ENCODE measurements at regions not wholly inside any gene's neighbourhood (a gene's known extent, or its start where the extent isn't known, plus 50 kb on each side); places are given as distances from the start of the nearest gene placed in this dataset.

DNA sequence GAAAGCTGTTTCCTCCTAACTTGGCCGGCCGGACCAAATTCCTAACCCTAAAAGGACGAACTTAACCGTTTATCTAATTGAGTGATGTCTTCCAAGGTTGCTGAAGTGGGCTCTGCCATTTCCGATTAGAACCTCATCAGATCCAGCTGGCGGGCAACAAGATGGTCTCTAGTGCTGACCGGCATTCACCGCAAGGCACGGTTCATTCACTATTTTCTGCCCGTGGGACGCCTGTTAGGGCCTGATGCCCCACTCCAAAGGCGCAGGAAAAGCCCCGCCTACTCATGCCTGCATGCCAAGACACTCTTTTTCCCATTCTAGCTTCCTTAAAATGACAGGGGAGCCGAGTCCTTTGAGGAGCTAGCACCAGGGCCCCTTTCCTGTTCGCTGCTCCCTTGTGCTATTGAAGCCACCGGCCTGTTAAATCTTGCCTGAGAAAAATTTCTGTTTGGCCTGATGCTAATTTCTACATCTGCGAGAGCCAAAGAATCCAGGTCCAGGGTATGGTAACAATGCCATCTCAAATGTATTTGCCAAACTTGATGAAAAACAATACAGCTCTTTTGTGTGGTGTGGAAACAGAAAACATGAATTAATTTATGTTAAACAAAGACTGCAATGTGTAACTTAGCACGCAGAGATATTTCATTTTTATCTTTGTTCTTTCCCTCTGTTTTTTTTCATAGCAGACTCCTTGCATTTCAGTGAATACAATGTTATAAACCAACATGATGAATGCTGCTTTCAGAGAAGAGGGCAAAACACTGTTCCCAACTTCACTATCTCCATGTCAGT is 1071.2 kb upstream of the USP15 start:
- Histone ChIP-seq H3K27ac (no peak overlapping the region), H3K4me2 (no peak overlapping the region), H3K36me3 (ENCODE audit: low read depth) (no peaks in the 10 kb centered on the region), H3K4me3 (no peak overlapping the region), H4K20me1 (ENCODE audit: insufficient read depth) (no peaks in the 10 kb centered on the region), H3K9me2 (ENCODE audit: insufficient read depth) (no peaks in the 10 kb centered on the region), H2AFZ (no peak overlapping the region), H3K79me2 (ENCODE audit: low read depth) (no peaks in the 10 kb centered on the region), H3K9me3 (ENCODE audit: insufficient read depth, low read depth) (no peaks in the 10 kb centered on the region), H3K27me3 (ENCODE audit: insufficient read depth, low read depth) (no peaks in the 10 kb centered on the region), H3K4me1 (replicated peaks; ENCODE audit: insufficient read depth) (no peaks in the 10 kb centered on the region), H3F3A (ENCODE audit: insufficient read depth, low read depth) (no peaks in the 10 kb centered on the region)
- no peak for DNase-seq
- intact Hi-C loops (cut with micrococcal nuclease; ENCODE audit: unreplicated experiment): no loop called here
- TF ChIP-seq, protein P1, sequence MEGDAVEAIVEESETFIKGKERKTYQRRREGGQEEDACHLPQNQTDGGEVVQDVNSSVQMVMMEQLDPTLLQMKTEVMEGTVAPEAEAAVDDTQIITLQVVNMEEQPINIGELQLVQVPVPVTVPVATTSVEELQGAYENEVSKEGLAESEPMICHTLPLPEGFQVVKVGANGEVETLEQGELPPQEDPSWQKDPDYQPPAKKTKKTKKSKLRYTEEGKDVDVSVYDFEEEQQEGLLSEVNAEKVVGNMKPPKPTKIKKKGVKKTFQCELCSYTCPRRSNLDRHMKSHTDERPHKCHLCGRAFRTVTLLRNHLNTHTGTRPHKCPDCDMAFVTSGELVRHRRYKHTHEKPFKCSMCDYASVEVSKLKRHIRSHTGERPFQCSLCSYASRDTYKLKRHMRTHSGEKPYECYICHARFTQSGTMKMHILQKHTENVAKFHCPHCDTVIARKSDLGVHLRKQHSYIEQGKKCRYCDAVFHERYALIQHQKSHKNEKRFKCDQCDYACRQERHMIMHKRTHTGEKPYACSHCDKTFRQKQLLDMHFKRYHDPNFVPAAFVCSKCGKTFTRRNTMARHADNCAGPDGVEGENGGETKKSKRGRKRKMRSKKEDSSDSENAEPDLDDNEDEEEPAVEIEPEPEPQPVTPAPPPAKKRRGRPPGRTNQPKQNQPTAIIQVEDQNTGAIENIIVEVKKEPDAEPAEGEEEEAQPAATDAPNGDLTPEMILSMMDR (conservative IDR thresholded peaks at IDR 0.05): no peak
- no peak for TF ChIP-seq EZH2 (IDR thresholded peaks at IDR 0.05; ENCODE audit: low read depth)
- ChIA-PET POLR2A (ENCODE audit: unreplicated experiment) (no interaction called here), CTCF (no interaction called here)
- no TSS peak for BruUV-seq (replicated peaks)

DNA sequence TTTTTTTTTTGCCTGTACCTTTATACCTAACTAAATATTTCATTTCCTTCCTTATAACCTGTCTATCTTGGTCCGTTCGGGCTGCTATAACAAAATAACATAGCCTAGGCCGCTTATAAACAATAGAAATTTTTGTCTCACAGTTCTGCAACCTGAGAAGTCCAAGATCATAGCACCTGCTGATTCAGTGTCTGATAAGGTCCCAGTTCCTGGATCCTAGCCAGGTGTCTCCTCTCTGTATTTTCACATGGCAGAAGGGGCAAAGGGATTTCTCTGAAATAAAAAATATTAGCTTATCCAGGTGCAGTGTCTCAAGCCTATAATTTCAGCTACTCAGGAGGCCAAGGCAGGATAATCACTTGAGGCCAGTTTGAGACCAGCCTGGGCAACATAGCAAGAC is 1046.6 kb upstream of the USP15 start:
- no peaks in the 10 kb centered on the region for H3K9me2 ChIP-seq (ENCODE audit: insufficient read depth)
- intact Hi-C loops (cut with micrococcal nuclease; ENCODE audit: unreplicated experiment): no loop called here

DNA sequence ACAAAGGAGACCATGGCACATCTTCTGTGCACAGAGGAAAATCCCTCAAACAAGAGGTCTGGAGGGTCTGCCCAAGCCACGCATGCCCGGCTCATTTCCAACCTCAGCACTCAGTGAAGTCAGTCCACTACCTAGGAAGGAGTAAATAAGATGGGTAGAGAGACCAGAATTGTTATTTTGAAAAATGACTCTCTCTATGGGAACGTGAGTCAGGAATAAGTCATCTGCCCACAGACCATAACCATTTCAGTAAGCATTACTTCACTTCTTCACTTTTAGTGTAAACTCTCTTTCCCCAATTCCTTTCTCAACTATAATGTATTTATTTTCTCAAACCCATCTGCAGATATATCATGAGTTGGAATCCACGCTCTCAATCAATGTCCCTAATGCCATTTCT is 1039.9 kb upstream of the USP15 start:
- no peak overlapping the region for H3K4me2 ChIP-seq
- H3K27me3 ChIP-seq (ENCODE audit: insufficient read depth, low read depth): no peaks in the 10 kb centered on the region
- no peak overlapping the region for H3K27ac ChIP-seq
- H3K4me3 ChIP-seq: no peak overlapping the region
- H3K9me2 ChIP-seq (ENCODE audit: insufficient read depth): no peaks in the 10 kb centered on the region
- H3K9me3 ChIP-seq (ENCODE audit: insufficient read depth, low read depth): no peaks in the 10 kb centered on the region
- no peaks in the 10 kb centered on the region for H3K79me2 ChIP-seq (ENCODE audit: low read depth)
- no peaks in the 10 kb centered on the region for H3K36me3 ChIP-seq (ENCODE audit: low read depth)
- no peaks in the 10 kb centered on the region for H3K4me1 ChIP-seq (replicated peaks; ENCODE audit: insufficient read depth)
- TF ChIP-seq, protein P1 (conservative IDR thresholded peaks at IDR 0.05): no peak
- TF ChIP-seq EZH2 (IDR thresholded peaks at IDR 0.05; ENCODE audit: low read depth): no peak
- no peaks in the 10 kb centered on the region for H4K20me1 ChIP-seq (ENCODE audit: insufficient read depth)
- ChIA-PET CTCF (no interaction called here), POLR2A (ENCODE audit: unreplicated experiment) (no interaction called here)
- H2AFZ ChIP-seq: no peak overlapping the region
- H3F3A ChIP-seq (ENCODE audit: insufficient read depth, low read depth): no peaks in the 10 kb centered on the region
- intact Hi-C loops (cut with micrococcal nuclease; ENCODE audit: unreplicated experiment): no loop called here
- no TSS peak for BruUV-seq (replicated peaks)
- DNase-seq: no peak

More for the DNA sequence above, 1046.6 kb upstream of the USP15 start:
- no peaks in the 10 kb centered on the region for H3K9me3 ChIP-seq (ENCODE audit: insufficient read depth, low read depth)
- H4K20me1 ChIP-seq (ENCODE audit: insufficient read depth): no peaks in the 10 kb centered on the region
- no peak overlapping the region for H3K4me2 ChIP-seq
- no peak for DNase-seq
- H3K4me1 ChIP-seq (replicated peaks; ENCODE audit: insufficient read depth): no peaks in the 10 kb centered on the region
- H3K27ac ChIP-seq: no peak overlapping the region
- POLR2A ChIA-PET (ENCODE audit: unreplicated experiment): no interaction called here
- H3K4me3 ChIP-seq: no peak overlapping the region
- TF ChIP-seq EZH2 (IDR thresholded peaks at IDR 0.05; ENCODE audit: low read depth): no peak
- TF ChIP-seq, protein P1 (conservative IDR thresholded peaks at IDR 0.05): no peak
- no TSS peak for BruUV-seq (replicated peaks)
- H3K79me2 ChIP-seq (ENCODE audit: low read depth): no peaks in the 10 kb centered on the region
- H3K27me3 ChIP-seq (ENCODE audit: insufficient read depth, low read depth): no peaks in the 10 kb centered on the region
- H3F3A ChIP-seq (ENCODE audit: insufficient read depth, low read depth): no peaks in the 10 kb centered on the region
- no peak overlapping the region for H2AFZ ChIP-seq
- CTCF ChIA-PET: no interaction called here
- H3K36me3 ChIP-seq (ENCODE audit: low read depth): no peaks in the 10 kb centered on the region
